H1 (cell line): ENCODE measurements at regions not wholly inside any gene's neighbourhood (a gene's known extent, or its start where the extent isn't known, plus 50 kb on each side); places are given as distances from the start of the nearest gene placed in this dataset.

Experiments
- CTCF ChIA-PET: fragments of 300-600 bp; sonication (Branson Sonifier 250); formaldehyde crosslinking; loops from one replicate; lab custom pipeline; 2021; ENCODE audit not compliant: partially characterized antibody; lab: Charles Lee
- POLR2A ChIA-PET: fragments of 300-600 bp; sonication (Branson Sonifier 250); formaldehyde crosslinking; loops from one replicate; lab custom pipeline; 2021; ENCODE audit warnings: inconsistent platforms; ENCODE audit not compliant: partially characterized antibody; lab: Charles Lee
- DNase-seq, 2 experiments: peaks; one replicate each; pipeline versions ENCODE4 v3.0.0 to v3.0.0-alpha.2; 2010 to 2022; ENCODE audit warnings: low spot score in 2 of 2, low read depth in 1 of 2, mixed read lengths in 1 of 2
- FAIRE-seq: peaks from 2 replicates; lab custom pipeline; 2011; peaks lifted over from hg19 to GRCh38; lab: Jason Lieb, UNC
- H2AFZ ChIP-seq: 2 replicates; pipeline ENCODE4 v1.8.1; 2012; ENCODE audit warnings: low read length, inconsistent platforms
- H2AK5ac ChIP-seq: 2 replicates; pipeline ENCODE4 v1.6.1; 2013; ENCODE audit warnings: low read depth, low read length
- H2BK120ac ChIP-seq: replicated peaks from 2 replicates; pipeline ENCODE3; 2013; ENCODE audit warnings: low read depth, low read length, inconsistent platforms
- H2BK12ac ChIP-seq: 2 replicates; pipeline ENCODE4 v1.6.1; 2013; ENCODE audit warnings: low read depth, low read length
- H2BK15ac ChIP-seq: 2 replicates; pipeline ENCODE4 v1.6.1; 2013; ENCODE audit warnings: low read length
- H2BK20ac ChIP-seq: 2 replicates; pipeline ENCODE4 v1.6.1; 2013; ENCODE audit warnings: low read length
- H2BK5ac ChIP-seq: 2 replicates; pipeline ENCODE4 v1.6.1; 2013; ENCODE audit warnings: low read depth, low read length
- H3K14ac ChIP-seq: 2 replicates; pipeline ENCODE4 v1.6.1; 2013; ENCODE audit warnings: inconsistent platforms; ENCODE audit not compliant: insufficient read length
- H3K18ac ChIP-seq: 2 replicates; pipeline ENCODE4 v1.6.1; 2013; ENCODE audit warnings: low read length; ENCODE audit errors: extremely low read depth
- H3K23ac ChIP-seq: 2 replicates; pipeline ENCODE4 v1.6.1; 2013; ENCODE audit warnings: inconsistent platforms; ENCODE audit not compliant: insufficient read length
- H3K23me2 ChIP-seq: 2 replicates; pipeline ENCODE4 v1.6.1; 2013; ENCODE audit warnings: low read depth, low read length
- H3K27ac ChIP-seq: 2 replicates; pipeline ENCODE4 v1.6.1; 2011; ENCODE audit warnings: low read depth, low read length, inconsistent platforms
- H3K27me3 ChIP-seq, 4 experiments: replicated peaks in 1 of 4; 1 replicate in 1 of 4; 2 replicates in 3 of 4; pipeline versions ENCODE4 v1.6.1 to v1.8.1; 2011 to 2013; ENCODE audit warnings: low read length in 3 of 4, mild to moderate bottlenecking in 3 of 4, inconsistent platforms in 2 of 4, mixed read lengths in 2 of 4, moderate library complexity in 1 of 4; ENCODE audit not compliant: control insufficient read depth in 3 of 4, insufficient read depth in 3 of 4; ENCODE audit errors: extremely low read depth in 1 of 4
- H3K36me3 ChIP-seq, 4 experiments: 2 replicates each; pipeline versions ENCODE4 v1.6.1 to v1.8.1; 2011 to 2013; ENCODE audit warnings: mild to moderate bottlenecking in 4 of 4, low read length in 3 of 4, moderate library complexity in 2 of 4, control low read depth in 1 of 4, inconsistent platforms in 1 of 4; ENCODE audit not compliant: insufficient read depth in 4 of 4, control insufficient read depth in 2 of 4
- H3K4ac ChIP-seq: replicated peaks from 2 replicates; pipeline ENCODE3; 2013; ENCODE audit warnings: low read length, low read depth, mixed read lengths, inconsistent platforms; ENCODE audit not compliant: insufficient read length
- H3K4me1 ChIP-seq, 4 experiments: replicated peaks in 1 of 4; 1 replicate in 1 of 4; 2 replicates in 3 of 4; pipeline versions ENCODE4 v1.6.1 to v1.8.1; 2011 to 2013; ENCODE audit warnings: low read length in 3 of 4, inconsistent platforms in 2 of 4, mixed read lengths in 1 of 4; ENCODE audit not compliant: insufficient read depth in 4 of 4, control insufficient read depth in 3 of 4
- H3K4me2 ChIP-seq, 2 experiments: 2 replicates each; pipeline versions ENCODE4 v1.6.1 to v1.8.1; 2011 to 2013; ENCODE audit warnings: low read depth in 2 of 2, low read length in 2 of 2, control low read depth in 1 of 2, inconsistent platforms in 1 of 2, mild to moderate bottlenecking in 1 of 2; ENCODE audit not compliant: insufficient read depth in 1 of 2
- H3K4me3 ChIP-seq, 4 experiments: fragments of 200-600, 300-600 bp in 1 of 4; sonication (generic), shearing (Covaris generic), sonication (Bioruptor Twin) in 1 of 4; 2 replicates each; pipeline versions ENCODE4 v1.5.1 to v1.8.1; 2011 to 2016; ENCODE audit warnings: low read length in 4 of 4, low read depth in 3 of 4, control low read depth in 2 of 4, inconsistent platforms in 2 of 4, mild to moderate bottlenecking in 2 of 4, mixed read lengths in 1 of 4, moderate library complexity in 1 of 4; ENCODE audit not compliant: insufficient read depth in 2 of 4; ENCODE audit errors: extremely low read depth in 1 of 4
- H3K56ac ChIP-seq: replicated peaks from 2 replicates; pipeline ENCODE3; 2013; ENCODE audit warnings: low read depth, mild to moderate bottlenecking, mixed read lengths, low read length, inconsistent platforms; ENCODE audit not compliant: insufficient read length
- H3K79me1 ChIP-seq: 2 replicates; pipeline ENCODE4 v1.6.1; 2013; ENCODE audit warnings: low read depth, low read length, control low read depth
- H3K79me2 ChIP-seq, 2 experiments: 2 replicates each; pipeline versions ENCODE4 v1.6.1 to v1.8.1; 2012 to 2013; ENCODE audit warnings: low read length in 2 of 2, mild to moderate bottlenecking in 2 of 2, inconsistent platforms in 1 of 2; ENCODE audit not compliant: insufficient read depth in 2 of 2, control insufficient read depth in 1 of 2
- H3K9ac ChIP-seq, 4 experiments: replicated peaks in 1 of 4; 1 replicate in 1 of 4; 2 replicates in 3 of 4; pipeline versions ENCODE4 v1.6.1 to v1.8.1; 2011 to 2013; ENCODE audit warnings: low read depth in 3 of 4, low read length in 3 of 4, control low read depth in 2 of 4, mild to moderate bottlenecking in 2 of 4, moderate library complexity in 2 of 4, inconsistent platforms in 1 of 4; ENCODE audit errors: extremely low read depth in 1 of 4
- H3K9me3 ChIP-seq, 2 experiments: 2 replicates each; pipeline versions ENCODE4 v1.6.1 to v1.8.1; 2012 to 2013; ENCODE audit warnings: mild to moderate bottlenecking in 2 of 2, moderate library complexity in 2 of 2, control low read depth in 1 of 2, inconsistent platforms in 1 of 2, low read depth in 1 of 2, low read length in 1 of 2, mixed read lengths in 1 of 2; ENCODE audit not compliant: insufficient read depth in 2 of 2
- H4K20me1 ChIP-seq, 2 experiments: replicated peaks in 1 of 2; 2 replicates each; pipeline versions ENCODE3 to v1.8.1; 2011 to 2013; ENCODE audit warnings: inconsistent platforms in 2 of 2, low read length in 2 of 2, mild to moderate bottlenecking in 1 of 2; ENCODE audit not compliant: insufficient read depth in 2 of 2, control insufficient read depth in 1 of 2
- H4K5ac ChIP-seq: 2 replicates; pipeline ENCODE4 v1.6.1; 2013; ENCODE audit warnings: low read length, low read depth, mixed read lengths, inconsistent platforms; ENCODE audit not compliant: insufficient read length
- H4K8ac ChIP-seq: 2 replicates; pipeline ENCODE4 v1.8.0; 2013; ENCODE audit warnings: mild to moderate bottlenecking, moderate library complexity, low read length, inconsistent platforms; ENCODE audit not compliant: insufficient read depth; ENCODE audit errors: extremely low read depth
- H4K91ac ChIP-seq: replicated peaks from 2 replicates; pipeline ENCODE3; 2013; ENCODE audit warnings: low read length, mixed read lengths, inconsistent platforms; ENCODE audit not compliant: insufficient read length
- BRCA1 ChIP-seq: IDR thresholded peaks from 2 replicates; pipeline ENCODE4 v1.6.1; 2012; ENCODE audit warnings: low read depth, low read length, improper control_type of control experiment
- FOSL1 ChIP-seq: IDR thresholded peaks from 2 replicates; pipeline ENCODE4 v1.6.1; 2011; ENCODE audit warnings: mild to moderate bottlenecking, low read depth, low read length, moderate library complexity; ENCODE audit not compliant: insufficient read depth
- POLR2AphosphoS5 ChIP-seq: IDR thresholded peaks from 2 replicates; pipeline ENCODE4 v1.6.1; 2011; ENCODE audit warnings: low read depth, low read length
- RFX5 ChIP-seq: IDR thresholded peaks from 2 replicates; pipeline ENCODE4 v1.6.1; 2011; ENCODE audit warnings: low read depth, low read length, improper control_type of control experiment, borderline replicate concordance
- WGBS, 2 experiments: shearing (Covaris generic) in 1 of 2; methylation state at CpG; one replicate each; pipeline versions ENCODE4 v1.1.6 to v1.1.7; 2013 to 2015; ENCODE audit warnings: low lambda C conversion rate in 2 of 2, mixed read lengths in 2 of 2, inconsistent platforms in 1 of 2, low coverage in 1 of 2, missing lambda C conversion rate in 1 of 2; ENCODE audit not compliant: insufficient replicate concordance in 2 of 2, insufficient coverage in 1 of 2, insufficient read length in 1 of 2; ENCODE audit errors: extremely low coverage in 1 of 2, missing lambda C conversion rate in 1 of 2; 5-methylcytosine and 5-hydroxymethylcytosine counted together

- POLR2A ChIA-PET = no interaction called here
- no peak for TF ChIP-seq FOSL1
- TF ChIP-seq BRCA1 = no peak
- TF ChIP-seq RFX5 = no peak
- TF ChIP-seq POLR2AphosphoS5 = no peak
Measured at GRCh38 chr4:138537731-138538490, 295.8 kb upstream of the SLC7A11 start.

More at GRCh38 chr4:138537731-138538490, 295.8 kb upstream of the SLC7A11 start:
- Histone ChIP-seq H4K8ac (no peak overlapping the region), H3K27ac (no peak overlapping the region), H4K91ac (no peak overlapping the region), H3K4me1 (no peaks in the 10 kb centered on the region), H3K9ac (no peak overlapping the region), H3K4me2 (no peak overlapping the region), H2AK5ac (no peak overlapping the region), H2BK120ac (no peak overlapping the region), H4K5ac (no peak overlapping the region), H3K56ac (no peak overlapping the region), H3K79me1 (no peaks in the 10 kb centered on the region), H3K9me3 (no peaks in the 10 kb centered on the region), H3K14ac (no peak overlapping the region), H2BK20ac (no peak overlapping the region), H3K23ac (no peak overlapping the region), H3K4ac (no peak overlapping the region), H2BK12ac (no peak overlapping the region), H4K20me1 (no peaks in the 10 kb centered on the region), H2BK15ac (no peak overlapping the region), H3K23me2 (no peaks in the 10 kb centered on the region), H3K4me3 (no peak overlapping the region), H3K18ac (no peak overlapping the region), H3K27me3 (no peaks in the 10 kb centered on the region), H2AFZ (no peak overlapping the region), H2BK5ac (no peak overlapping the region), H3K36me3 (no peaks in the 10 kb centered on the region), H3K79me2 (no peaks in the 10 kb centered on the region)
- WGBS, 2 experiments = 83% methylated on average over 4 of the region's 4 CpGs; no CpG with 5 or more reads in 1 of the 2 experiments
- no peak for DNase-seq
- CTCF ChIA-PET = interaction anchor here (0.6 to 1.9 kb wide), 4 partner anchors 14 to 355 kb away, joined by 3 to 7 read pairs (median 4); no protein-coding TSS in a partner anchor
- no peak for FAIRE-seq
